Mammary epithelial cell (primary cell): ENCODE measurements at regions not wholly inside any gene's neighbourhood (a gene's known extent, or its start where the extent isn't known, plus 50 kb on each side); places are given as distances from the start of the nearest gene placed in this dataset.

ENCODE experiments used
- EZH2 ChIP-seq: IDR thresholded peaks from 2 replicates; pipeline ENCODE4 v1.6.1; 2012; ENCODE audit warnings: low read length, inconsistent platforms, borderline replicate concordance
- TF ChIP-seq, protein P1 (sequence below), 2 donors: IDR thresholded peaks in 1 of 2; conservative IDR thresholded peaks in 1 of 2; 2 replicates each; pipeline ENCODE4 v1.5.1; 2011 to 2012; ENCODE audit warnings: inconsistent platforms in 2 of 2, low read length in 2 of 2, mild to moderate bottlenecking in 2 of 2, control low read depth in 1 of 2, low read depth in 1 of 2; ENCODE audit not compliant: insufficient read depth in 1 of 2; ENCODE audit errors: extremely low read depth in 1 of 2

DNA sequence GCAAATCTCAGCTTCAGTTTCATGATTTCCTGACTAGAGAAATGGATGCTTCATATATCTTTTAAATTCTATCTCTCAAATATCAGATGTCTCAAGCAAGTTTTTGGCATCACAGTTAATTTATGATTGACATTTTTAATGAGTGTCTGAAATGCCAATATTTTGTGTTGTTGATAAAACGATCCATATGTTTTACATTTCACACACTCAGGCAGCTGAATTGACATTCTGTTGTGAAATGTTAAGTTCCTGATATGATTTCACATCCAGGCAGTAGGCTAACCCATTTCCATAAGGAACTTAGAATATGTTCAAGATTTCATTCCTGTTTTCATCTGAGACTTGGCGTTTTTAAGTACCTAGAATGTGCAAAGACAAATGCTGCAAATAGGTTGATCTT is 650.6 kb downstream of the PCDH18 start:
- TF ChIP-seq, protein P1, sequence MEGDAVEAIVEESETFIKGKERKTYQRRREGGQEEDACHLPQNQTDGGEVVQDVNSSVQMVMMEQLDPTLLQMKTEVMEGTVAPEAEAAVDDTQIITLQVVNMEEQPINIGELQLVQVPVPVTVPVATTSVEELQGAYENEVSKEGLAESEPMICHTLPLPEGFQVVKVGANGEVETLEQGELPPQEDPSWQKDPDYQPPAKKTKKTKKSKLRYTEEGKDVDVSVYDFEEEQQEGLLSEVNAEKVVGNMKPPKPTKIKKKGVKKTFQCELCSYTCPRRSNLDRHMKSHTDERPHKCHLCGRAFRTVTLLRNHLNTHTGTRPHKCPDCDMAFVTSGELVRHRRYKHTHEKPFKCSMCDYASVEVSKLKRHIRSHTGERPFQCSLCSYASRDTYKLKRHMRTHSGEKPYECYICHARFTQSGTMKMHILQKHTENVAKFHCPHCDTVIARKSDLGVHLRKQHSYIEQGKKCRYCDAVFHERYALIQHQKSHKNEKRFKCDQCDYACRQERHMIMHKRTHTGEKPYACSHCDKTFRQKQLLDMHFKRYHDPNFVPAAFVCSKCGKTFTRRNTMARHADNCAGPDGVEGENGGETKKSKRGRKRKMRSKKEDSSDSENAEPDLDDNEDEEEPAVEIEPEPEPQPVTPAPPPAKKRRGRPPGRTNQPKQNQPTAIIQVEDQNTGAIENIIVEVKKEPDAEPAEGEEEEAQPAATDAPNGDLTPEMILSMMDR (conservative IDR thresholded peaks at IDR 0.05 in 1 of 2, IDR thresholded peaks at IDR 0.05 in 1 of 2; ENCODE audit: extremely low read depth in 1 of 2, insufficient read depth in 1 of 2, low read depth in 1 of 2, low read length in 2 of 2) = no peak
- TF ChIP-seq EZH2 = no peak
